SU-DHL-6 (cell line): ENCODE measurements at regions not wholly inside any gene's neighbourhood (a gene's known extent, or its start where the extent isn't known, plus 50 kb on each side); places are given as distances from the start of the nearest gene placed in this dataset.

Experiments used
- EZH2phosphoT487 ChIP-seq: fragments of 200-600 bp; sonication (generic), shearing (Covaris generic); conservative IDR thresholded peaks from 2 replicates; pipeline ENCODE4 v1.6.1; 2018; ENCODE audit warnings: mild to moderate bottlenecking, antibody characterized with exemption, low read length, moderate library complexity, mixed read lengths
- TF ChIP-seq, protein P1 (sequence below): fragments of 200-600 bp; sonication (generic); IDR thresholded peaks from one replicate; pipeline ENCODE4 v1.5.1; 2017; ENCODE audit warnings: antibody characterized with exemption, mild to moderate bottlenecking, low read length, moderate library complexity; ENCODE audit not compliant: insufficient read depth, poor library complexity, severe bottlenecking

DNA sequence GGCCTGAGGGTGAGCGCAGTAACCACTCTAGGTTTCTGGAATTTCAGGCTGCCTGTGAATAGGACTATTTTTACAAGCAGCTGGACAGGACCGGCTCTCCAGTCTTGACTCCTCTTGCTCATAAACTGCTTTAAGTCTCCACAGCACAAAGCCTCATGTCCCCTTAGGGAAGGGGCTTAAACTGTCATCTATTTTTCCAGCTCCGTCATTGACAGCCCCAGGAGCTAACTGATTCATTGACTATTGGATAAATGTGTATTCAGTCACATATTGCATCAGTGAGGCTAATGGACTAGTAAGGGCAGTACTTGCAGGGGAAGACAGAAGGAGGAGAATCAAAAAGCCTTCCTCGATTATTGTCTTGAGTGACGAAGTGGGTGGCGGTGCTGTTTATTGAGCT, 719.4 kb upstream of the ADAMTS16 start:
- TF ChIP-seq, protein P1, sequence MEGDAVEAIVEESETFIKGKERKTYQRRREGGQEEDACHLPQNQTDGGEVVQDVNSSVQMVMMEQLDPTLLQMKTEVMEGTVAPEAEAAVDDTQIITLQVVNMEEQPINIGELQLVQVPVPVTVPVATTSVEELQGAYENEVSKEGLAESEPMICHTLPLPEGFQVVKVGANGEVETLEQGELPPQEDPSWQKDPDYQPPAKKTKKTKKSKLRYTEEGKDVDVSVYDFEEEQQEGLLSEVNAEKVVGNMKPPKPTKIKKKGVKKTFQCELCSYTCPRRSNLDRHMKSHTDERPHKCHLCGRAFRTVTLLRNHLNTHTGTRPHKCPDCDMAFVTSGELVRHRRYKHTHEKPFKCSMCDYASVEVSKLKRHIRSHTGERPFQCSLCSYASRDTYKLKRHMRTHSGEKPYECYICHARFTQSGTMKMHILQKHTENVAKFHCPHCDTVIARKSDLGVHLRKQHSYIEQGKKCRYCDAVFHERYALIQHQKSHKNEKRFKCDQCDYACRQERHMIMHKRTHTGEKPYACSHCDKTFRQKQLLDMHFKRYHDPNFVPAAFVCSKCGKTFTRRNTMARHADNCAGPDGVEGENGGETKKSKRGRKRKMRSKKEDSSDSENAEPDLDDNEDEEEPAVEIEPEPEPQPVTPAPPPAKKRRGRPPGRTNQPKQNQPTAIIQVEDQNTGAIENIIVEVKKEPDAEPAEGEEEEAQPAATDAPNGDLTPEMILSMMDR = no peak
- no peak for TF ChIP-seq EZH2phosphoT487
